SK-N-SH (cell line): ENCODE measurements at regions not wholly inside any gene's neighbourhood (a gene's known extent, or its start where the extent isn't known, plus 50 kb on each side); places are given as distances from the start of the nearest gene placed in this dataset.

Experiments used
- CTCF ChIA-PET: fragments of 300-600, 350-600 bp; formaldehyde crosslinking; extraction: SDS; loops from one replicate; lab custom pipeline; 2021; lab: Yijun Ruan, JAX
- POLR2A ChIA-PET: fragments of 350-600 bp; sonication (Branson Sonifier 250); formaldehyde crosslinking; extraction: SDS; loops from one replicate; lab custom pipeline; 2020; ENCODE audit warnings: antibody characterized with exemption, inconsistent platforms; lab: Yijun Ruan, JAX
- DNase-seq: peaks from one replicate; pipeline ENCODE4 v3.0.0; 2012
- H2AFZ ChIP-seq: fragments of 200-600 bp; sonication (generic); 2 replicates; pipeline ENCODE4 v1.8.1; 2016; ENCODE audit warnings: antibody characterized with exemption, mild to moderate bottlenecking, low read depth
- H3F3A ChIP-seq: fragments of 200-600 bp; sonication (generic); replicated peaks from 2 replicates; pipeline ENCODE3; 2016; ENCODE audit warnings: antibody characterized with exemption, mild to moderate bottlenecking; ENCODE audit not compliant: insufficient read depth
- H3K27ac ChIP-seq, 2 experiments: fragments of 200-500 bp in 1 of 2; fragments of 200-600 bp in 1 of 2; sonication (Bioruptor generic) in 1 of 2; sonication (generic), shearing (Covaris generic) in 1 of 2; 2 replicates each; pipeline versions ENCODE4 v1.5.1 to v1.6.1; 2014 to 2016; ENCODE audit warnings: low read depth in 2 of 2, inconsistent platforms in 1 of 2, low read length in 1 of 2, mild to moderate bottlenecking in 1 of 2, mixed read lengths in 1 of 2
- H3K27me3 ChIP-seq: fragments of 200-600 bp; sonication (generic), shearing (Covaris generic); 2 replicates; pipeline ENCODE4 v1.6.1; 2016; ENCODE audit warnings: mixed run types; ENCODE audit not compliant: insufficient read depth
- H3K36me3 ChIP-seq, 2 experiments: fragments of 200-500 bp in 1 of 2; fragments of 200-600 bp in 1 of 2; sonication (Bioruptor generic) in 1 of 2; sonication (generic) in 1 of 2; replicated peaks in 1 of 2; 2 replicates each; pipeline versions ENCODE3 to v1.5.1; 2014 to 2016; ENCODE audit warnings: low read length in 1 of 2, mild to moderate bottlenecking in 1 of 2; ENCODE audit not compliant: insufficient read depth in 2 of 2, control insufficient read depth in 1 of 2
- H3K4me1 ChIP-seq, 2 experiments: fragments of 200-500 bp in 1 of 2; fragments of 200-600 bp in 1 of 2; sonication (Bioruptor generic) in 1 of 2; sonication (generic), shearing (Covaris generic) in 1 of 2; 2 replicates each; pipeline versions ENCODE4 v1.5.1 to v1.6.1; 2014 to 2016; ENCODE audit warnings: low read depth in 1 of 2, low read length in 1 of 2, mixed run types in 1 of 2; ENCODE audit not compliant: insufficient read depth in 2 of 2, control insufficient read depth in 1 of 2
- H3K4me2 ChIP-seq: fragments of 200-600 bp; sonication (generic), shearing (Covaris generic); 2 replicates; pipeline ENCODE4 v1.6.1; 2017; ENCODE audit warnings: mixed run types
- H3K4me3 ChIP-seq, 2 experiments: fragments of 200-500 bp in 1 of 2; fragments of 200-600 bp in 1 of 2; sonication (Bioruptor generic) in 1 of 2; sonication (generic), shearing (Covaris generic) in 1 of 2; 2 replicates each; pipeline versions ENCODE4 v1.5.1 to v1.8.1; 2014 to 2016; ENCODE audit warnings: low read depth in 2 of 2, inconsistent platforms in 1 of 2, low read length in 1 of 2, mild to moderate bottlenecking in 1 of 2, mixed read lengths in 1 of 2, moderate library complexity in 1 of 2
- H3K79me2 ChIP-seq: fragments of 200-600 bp; sonication (generic); 2 replicates; pipeline ENCODE4 v1.8.1; 2017; ENCODE audit warnings: mild to moderate bottlenecking; ENCODE audit not compliant: insufficient read depth
- H3K9ac ChIP-seq: fragments of 200-600 bp; sonication (generic); 2 replicates; pipeline ENCODE4 v1.6.1; 2017; ENCODE audit warnings: mixed run types
- H3K9me2 ChIP-seq: fragments of 200-600 bp; sonication (generic); 2 replicates; pipeline ENCODE4 v1.6.1; 2017; ENCODE audit warnings: mixed run types
- H3K9me3 ChIP-seq: fragments of 200-600 bp; sonication (generic); 2 replicates; pipeline ENCODE4 v1.6.1; 2017; ENCODE audit warnings: mixed run types, mild to moderate bottlenecking, moderate library complexity
- H4K20me1 ChIP-seq: fragments of 200-600 bp; sonication (generic); 2 replicates; pipeline ENCODE4 v1.6.1; 2017; ENCODE audit warnings: mild to moderate bottlenecking, mixed run types; ENCODE audit not compliant: insufficient read depth
- CTCF ChIP-seq: fragments of 200-600 bp; sonication (generic); IDR thresholded peaks from 2 replicates; pipeline ENCODE4 v1.6.1; 2017; ENCODE audit warnings: antibody characterized with exemption, mild to moderate bottlenecking, moderate library complexity
- ELF1 ChIP-seq: IDR thresholded peaks from 2 replicates; pipeline ENCODE4 v1.4.0; 2012
- EP300 ChIP-seq, 2 experiments: IDR thresholded peaks; 2 replicates each; pipeline versions ENCODE4 v1.4.0 to v1.6.1; 2012; ENCODE audit warnings: borderline replicate concordance in 1 of 2, low read depth in 1 of 2, low read length in 1 of 2
- EZH2phosphoT487 ChIP-seq: fragments of 200-600 bp; sonication (generic); IDR thresholded peaks from 2 replicates; pipeline ENCODE4 v1.6.1; 2017; ENCODE audit warnings: low read depth, mixed run types, mild to moderate bottlenecking, antibody characterized with exemption, moderate library complexity, borderline replicate concordance
- FOSL2 ChIP-seq: IDR thresholded peaks from 2 replicates; pipeline ENCODE4 v1.4.0; 2012; ENCODE audit warnings: low read depth, mild to moderate bottlenecking, moderate library complexity, borderline replicate concordance
- FOXJ3 ChIP-seq: sonication (generic); formaldehyde crosslinking; IDR thresholded peaks from 2 replicates; pipeline ENCODE4 v1.5.1; 2020; ENCODE audit warnings: mild to moderate bottlenecking, missing genetic modification reagents
- GABPA ChIP-seq: IDR thresholded peaks from 2 replicates; pipeline ENCODE4 v1.4.0; 2012; ENCODE audit warnings: low read depth, mild to moderate bottlenecking
- IRF3 ChIP-seq: fragments of 150-350 bp; IDR thresholded peaks from 2 replicates; pipeline ENCODE4 v1.6.1; 2016; ENCODE audit warnings: mild to moderate bottlenecking, low read depth, low read length
- JUND ChIP-seq: IDR thresholded peaks from 2 replicates; pipeline ENCODE4 v1.4.0; 2012
- NRF1 ChIP-seq: IDR thresholded peaks from 2 replicates; pipeline ENCODE4 v1.6.1; 2012; ENCODE audit warnings: low read depth, mild to moderate bottlenecking, low read length
- PBX3 ChIP-seq: IDR thresholded peaks from 2 replicates; pipeline ENCODE4; 2012
- RAD21 ChIP-seq: IDR thresholded peaks from 2 replicates; pipeline ENCODE4 v1.6.1; 2012; ENCODE audit warnings: mild to moderate bottlenecking, low read length
- RCOR1 ChIP-seq: fragments of 150-350 bp; IDR thresholded peaks from 2 replicates; pipeline ENCODE4 v1.6.1; 2017; ENCODE audit warnings: antibody characterized with exemption, low read length
- TCF12 ChIP-seq: IDR thresholded peaks from 2 replicates; pipeline ENCODE4 v1.4.0; 2012
- TEAD4 ChIP-seq: IDR thresholded peaks from 2 replicates; pipeline ENCODE4 v1.4.0; 2012; ENCODE audit warnings: mild to moderate bottlenecking, borderline replicate concordance; ENCODE audit not compliant: insufficient read depth
- USF1 ChIP-seq: IDR thresholded peaks from 2 replicates; pipeline ENCODE4 v1.4.0; 2012; ENCODE audit warnings: low read depth, borderline replicate concordance
- WGBS: methylation state at CpG from one replicate; pipeline ENCODE4 v1.1.6; 2017; ENCODE audit warnings: low lambda C conversion rate; 5-methylcytosine and 5-hydroxymethylcytosine counted together

GRCh38 chr7:106590209-106590816 is 70.6 kb downstream of the CCDC71L start:
- H3K9me3 ChIP-seq: no peaks in the 10 kb centered on the region
- H3K27me3 ChIP-seq: no peaks in the 10 kb centered on the region
- POLR2A ChIA-PET: no interaction called here
- no peaks in the 10 kb centered on the region for H3K79me2 ChIP-seq
- H3K27ac ChIP-seq: no peak overlapping the region
- TF ChIP-seq FOSL2: no peak
- TF ChIP-seq RCOR1: no peak
- no peak for TF ChIP-seq NRF1
- TF ChIP-seq TEAD4: no peak
- TF ChIP-seq FOXJ3 (CRISPR knock-in tag): no peak
- TF ChIP-seq CTCF: no peak
- TF ChIP-seq EZH2phosphoT487: no peak
- no peak for TF ChIP-seq RAD21
- no peak for TF ChIP-seq USF1
- TF ChIP-seq GABPA: no peak
- WGBS: 55% methylated on average over 3 of the region's 3 CpGs
- H3K36me3 ChIP-seq: no peaks in the 10 kb centered on the region
- H3K9me2 ChIP-seq: no peaks in the 10 kb centered on the region
- no peak overlapping the region for H3K9ac ChIP-seq
- no peaks in the 10 kb centered on the region for H3K4me1 ChIP-seq
- H4K20me1 ChIP-seq: no peaks in the 10 kb centered on the region
- H2AFZ ChIP-seq: peak overlapping the region; percentile 10; the same call in 1 of the 2 replicates
- DNase-seq: no peak
- no peak overlapping the region for H3K4me2 ChIP-seq
- H3K4me3 ChIP-seq: no peak overlapping the region
- peaks cover 3% of the 10 kb centered on the region for H3F3A ChIP-seq
- CTCF ChIA-PET: interaction anchor here (0.8 to 2.1 kb wide), 5 partner anchors 10 to 413 kb away, joined by 3 to 5 read pairs (median 3); no protein-coding TSS in a partner anchor

GRCh38 chr7:106589198-106589879 is 71.6 kb downstream of the CCDC71L start:
- H3K9ac ChIP-seq: no peak overlapping the region
- no peaks in the 10 kb centered on the region for H3K79me2 ChIP-seq
- H3K4me2 ChIP-seq: no peak overlapping the region
- WGBS: 83% methylated on average over 6 of the region's 6 CpGs
- no peaks in the 10 kb centered on the region for H3K9me3 ChIP-seq
- no peak for TF ChIP-seq CTCF
- no peak for TF ChIP-seq JUND
- no peak for TF ChIP-seq EP300 (IDR thresholded peaks at IDR 0.05; ENCODE audit: borderline replicate concordance in 1 of 2, low read depth in 1 of 2, low read length in 1 of 2)
- no peak for TF ChIP-seq ELF1
- TF ChIP-seq NRF1: no peak
- no peak for TF ChIP-seq IRF3
- TF ChIP-seq TCF12: no peak
- no peak for TF ChIP-seq RCOR1
- TF ChIP-seq PBX3: no peak
- no peak overlapping the region for H2AFZ ChIP-seq
- peaks cover 3% of the 10 kb centered on the region for H3F3A ChIP-seq
- CTCF ChIA-PET: interaction anchor here (1.3 to 2.1 kb wide), 3 partner anchors 11 to 412 kb away, joined by 3 to 5 read pairs (median 4); no protein-coding TSS in a partner anchor
- no peaks in the 10 kb centered on the region for H3K27me3 ChIP-seq
- no peaks in the 10 kb centered on the region for H4K20me1 ChIP-seq
- no peak overlapping the region for H3K4me3 ChIP-seq
- H3K4me1 ChIP-seq: peaks cover 0 to under 1% of the 10 kb centered on the region in 2 experiments; a peak in 1 of 4 replicates
- no peaks in the 10 kb centered on the region for H3K9me2 ChIP-seq
- no peaks in the 10 kb centered on the region for H3K36me3 ChIP-seq
- no peak for DNase-seq
- H3K27ac ChIP-seq: no peak overlapping the region
- POLR2A ChIA-PET: no interaction called here
